Hematopoietic multipotent progenitor cell treated with erythropoietin and hydrocortisone succinate and interleukin-3 and kit ligand, for 4 days (in vitro differentiated cells): ENCODE measurements at regions not wholly inside any gene's neighbourhood (a gene's known extent, or its start where the extent isn't known, plus 50 kb on each side); places are given as distances from the start of the nearest gene placed in this dataset.
A peak's percentile ranks its signal among the peaks of the same experiment; 100 is the strongest.

Source experiments
- DNase-seq: peaks from one replicate; pipeline ENCODE4 v3.0.0-alpha.2; 2015

DNA sequence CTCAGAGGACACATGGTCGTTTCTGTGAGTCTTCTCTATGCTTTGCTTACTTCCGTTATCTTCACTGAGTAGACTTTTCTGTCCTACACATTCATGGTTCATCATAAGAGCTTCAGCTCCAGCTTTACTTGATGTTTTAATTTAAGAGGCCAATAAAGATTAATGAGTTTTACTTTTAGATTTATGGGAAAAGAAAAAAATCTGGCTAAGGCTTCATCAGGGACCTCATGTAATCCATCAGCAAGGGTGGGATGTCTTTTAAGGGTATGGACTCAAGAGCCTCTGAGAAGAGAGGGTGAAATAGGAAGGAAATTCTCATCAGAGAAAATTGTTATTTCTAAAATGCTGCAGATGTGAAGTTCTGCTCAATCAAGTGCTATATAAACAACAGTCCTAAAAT is 963.0 kb upstream of the RAG2 start:
- no peak for DNase-seq

DNA sequence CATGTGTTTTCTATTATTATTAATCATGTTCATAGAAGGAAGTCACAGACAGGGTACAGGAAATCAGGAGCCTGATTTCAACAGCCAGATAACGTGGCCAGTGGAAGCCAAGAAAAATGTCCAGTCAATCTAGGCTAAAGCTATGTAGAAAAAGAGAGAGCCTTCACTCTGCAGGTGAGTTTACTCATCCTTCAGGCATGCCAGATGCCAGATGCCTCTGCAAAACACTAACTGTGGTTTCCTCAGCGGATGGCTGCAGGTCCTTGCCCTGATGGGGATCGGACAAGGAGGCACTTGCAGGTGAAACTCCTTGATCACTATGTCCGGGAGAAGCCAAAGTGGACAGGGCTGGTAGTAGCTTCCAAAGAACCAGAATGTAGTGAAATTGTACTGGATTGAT is 962.3 kb upstream of the RAG2 start:
- peak; percentile 8 for DNase-seq

DNA sequence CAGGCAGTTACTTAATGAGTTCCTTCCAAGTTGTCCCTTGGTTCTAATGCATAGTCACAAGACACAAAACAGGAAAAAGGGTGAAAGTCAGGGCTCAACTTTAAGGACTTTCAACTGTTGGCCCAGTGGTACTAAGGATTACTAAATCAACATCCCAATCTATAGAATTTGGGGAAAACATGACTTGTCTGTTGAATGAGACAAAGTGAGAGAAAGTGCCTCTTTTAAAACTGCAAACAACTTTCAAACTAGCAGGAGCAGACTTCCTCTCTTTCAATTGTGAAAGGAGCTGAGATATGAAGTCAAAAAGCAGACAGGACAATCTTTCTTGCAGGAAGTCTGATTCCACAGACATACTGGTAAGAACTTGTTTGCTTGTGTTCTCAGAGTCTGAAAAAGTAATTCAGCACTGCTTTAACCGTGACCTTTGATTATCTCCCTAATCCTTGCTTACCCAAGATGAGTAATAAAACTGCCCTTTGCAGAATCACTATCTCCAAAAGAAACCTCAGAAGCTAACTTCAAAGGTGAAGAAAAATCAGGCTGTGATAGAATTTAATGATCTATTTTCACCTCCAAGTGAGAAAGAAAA is 960.7 kb upstream of the RAG2 start:
- DNase-seq = peak; percentile 25

DNA sequence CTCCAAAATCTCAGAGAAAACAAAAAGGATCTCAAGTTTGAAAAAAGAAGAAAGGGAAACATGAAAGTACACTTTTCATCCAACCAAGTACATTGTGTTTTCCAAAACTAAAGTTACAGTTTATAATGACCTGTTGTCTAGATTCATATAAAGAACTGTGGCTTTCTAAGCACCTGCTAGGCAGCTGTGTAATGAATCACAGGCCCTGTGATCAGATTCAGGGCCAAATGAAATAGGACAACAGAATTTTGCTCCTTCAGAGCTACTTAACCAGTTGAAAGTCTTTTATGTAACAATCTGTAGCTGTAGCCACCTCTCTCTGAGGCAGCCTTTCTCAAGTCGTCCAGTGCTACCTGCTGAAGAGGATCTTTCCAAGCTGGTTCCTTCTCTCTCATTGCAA is 960.0 kb upstream of the RAG2 start:
- no peak for DNase-seq

DNA sequence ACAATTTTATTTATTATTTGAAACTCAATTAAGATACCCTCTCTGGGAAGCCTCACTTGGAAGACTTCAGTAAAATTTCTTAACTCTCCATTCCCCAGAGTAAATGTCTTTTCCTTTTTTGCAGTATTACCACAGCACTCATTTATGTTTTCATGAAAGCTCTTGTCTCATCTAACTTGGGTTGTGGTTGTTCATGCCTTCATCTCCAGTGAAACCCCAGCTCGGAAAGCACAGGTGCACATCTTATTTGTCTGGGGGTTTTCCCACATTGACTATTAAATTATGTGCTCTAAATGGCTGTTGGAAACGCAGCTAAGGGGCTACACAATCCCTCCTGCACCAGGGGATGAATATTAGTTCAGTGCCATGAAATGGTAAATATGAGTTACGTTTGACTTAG is 954.2 kb upstream of the RAG2 start:
- no peak for DNase-seq

DNA sequence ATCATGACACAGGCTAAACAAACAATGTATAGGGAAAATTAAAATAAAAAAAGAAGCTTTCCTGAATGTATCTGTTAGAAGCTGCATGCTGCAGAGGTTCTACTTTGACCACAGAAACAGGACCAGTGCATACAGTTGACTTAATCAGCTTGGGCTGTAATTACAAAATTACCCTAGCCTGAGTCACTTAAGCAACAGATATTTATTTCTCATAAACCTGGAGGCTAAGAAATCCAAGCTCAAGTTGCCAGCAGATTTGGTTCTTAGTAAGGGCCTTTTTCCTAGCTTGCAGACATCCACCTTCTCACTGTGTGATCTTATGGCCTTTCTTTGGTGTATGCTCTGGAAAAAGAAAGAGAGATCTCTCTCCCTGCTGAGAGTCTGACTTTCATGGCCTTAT is 946.5 kb upstream of the RAG2 start:
- DNase-seq = no peak

- no peak for DNase-seq
Observed at GRCh38 chr11:37533830-37534229, 935.8 kb upstream of the RAG2 start.

- peak; percentile 7 for DNase-seq
Observed at GRCh38 chr11:37533087-37533486, 935.1 kb upstream of the RAG2 start.

DNA sequence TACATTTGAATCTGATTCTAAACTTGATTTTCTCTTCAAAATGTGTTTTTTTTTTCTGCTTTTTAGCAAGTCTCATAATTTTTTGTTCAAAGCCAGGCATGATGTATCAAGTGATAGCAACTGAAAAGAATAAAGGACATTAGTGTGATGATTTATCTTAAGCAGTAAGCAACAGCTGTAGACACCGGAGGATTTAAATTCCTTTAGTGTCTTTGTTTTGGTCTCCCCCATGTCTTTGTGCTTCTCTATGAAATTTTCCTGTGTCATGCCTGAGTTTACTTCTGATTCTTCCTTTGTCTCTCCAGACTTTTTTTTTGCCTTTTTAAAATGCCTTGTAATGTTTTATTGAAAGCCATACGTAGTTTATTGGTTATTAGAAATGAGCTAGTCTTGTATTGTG is 934.2 kb upstream of the RAG2 start:
- DNase-seq = no peak

DNA sequence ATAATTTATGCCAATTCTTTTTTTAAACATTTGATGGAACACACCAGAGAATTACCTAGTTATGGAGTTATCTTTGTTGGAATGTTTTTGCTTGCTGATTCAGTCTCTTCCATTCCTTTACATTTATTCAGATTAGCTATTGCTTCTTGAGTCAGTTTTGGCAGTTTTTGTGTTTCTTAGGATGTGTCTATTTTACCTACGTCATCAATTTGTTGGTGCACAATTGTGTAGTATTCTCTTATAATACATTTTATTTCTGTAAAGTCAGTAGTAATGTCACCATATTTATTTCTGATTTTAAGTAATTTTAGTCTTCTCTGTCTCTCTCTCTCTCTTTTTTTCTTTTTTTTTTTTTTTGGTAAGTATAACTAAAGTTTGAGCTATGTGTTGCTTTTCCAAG is 929.5 kb upstream of the RAG2 start:
- DNase-seq = no peak

DNA sequence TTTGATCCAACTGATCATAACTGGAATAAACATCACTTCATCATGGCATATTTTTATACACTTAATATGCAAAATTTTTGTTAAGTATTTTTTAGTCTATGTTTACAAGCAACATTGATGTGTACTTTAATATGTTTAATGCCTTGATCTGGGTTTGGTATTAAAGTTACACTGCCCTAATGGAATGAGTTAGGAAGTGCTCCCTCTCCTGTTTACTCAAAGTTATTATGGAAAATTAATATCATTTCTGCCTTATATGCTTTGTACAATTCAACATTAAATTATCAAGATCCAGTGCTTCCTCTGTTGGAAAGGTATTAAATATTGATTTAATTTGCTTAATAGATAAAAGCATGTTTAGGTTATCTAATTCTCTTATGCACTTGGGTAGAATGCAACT is 927.3 kb upstream of the RAG2 start:
- no peak for DNase-seq

DNA sequence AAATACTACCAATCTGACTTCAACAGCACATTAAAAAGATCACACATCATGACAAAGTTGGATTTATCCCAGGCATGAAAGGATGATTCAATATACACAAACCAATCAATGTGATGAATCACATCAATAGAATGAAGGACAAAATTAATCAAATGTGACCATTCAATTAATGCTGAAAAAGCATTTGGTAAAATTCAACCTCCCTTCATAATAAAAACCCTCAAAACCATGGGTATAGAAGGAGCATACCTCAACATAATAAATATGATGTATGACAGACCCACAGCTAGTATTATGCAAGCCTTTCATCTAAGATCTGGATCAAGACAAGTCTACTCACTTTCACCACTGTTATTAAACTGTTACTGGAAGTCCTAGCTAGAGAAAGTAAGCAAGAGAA is 921.7 kb upstream of the RAG2 start:
- no peak for DNase-seq

GRCh38 chr11:37512156-37512780 is 914.2 kb upstream of the RAG2 start:
- DNase-seq = no peak

DNA sequence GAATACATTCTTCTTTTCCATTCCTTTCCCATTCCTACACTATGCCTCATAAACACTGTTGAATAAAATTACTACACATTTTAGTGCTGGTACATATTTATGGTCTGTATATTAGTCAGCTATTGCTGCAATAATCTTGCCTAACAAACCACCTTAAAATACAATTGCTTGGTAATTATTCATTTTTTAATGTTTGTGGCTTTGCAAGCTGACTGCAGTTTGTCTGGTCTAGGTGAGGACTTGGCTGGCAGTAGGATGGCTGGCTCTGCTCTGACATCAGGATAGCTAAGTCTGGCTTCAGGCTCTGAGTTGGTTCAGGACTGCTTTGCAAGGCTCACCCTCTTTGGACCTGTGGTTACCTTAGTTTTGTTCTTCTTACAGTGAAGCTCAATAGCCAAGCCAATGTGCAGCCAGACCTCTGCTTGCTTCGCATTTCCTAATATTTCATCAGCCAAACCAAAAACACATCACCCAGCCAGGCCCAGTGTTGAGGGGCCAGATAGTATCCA is 913.4 kb upstream of the RAG2 start:
- DNase-seq = peak; percentile 28

GRCh38 chr11:37509506-37509905 is 911.5 kb upstream of the RAG2 start:
- DNase-seq = no peak

DNA sequence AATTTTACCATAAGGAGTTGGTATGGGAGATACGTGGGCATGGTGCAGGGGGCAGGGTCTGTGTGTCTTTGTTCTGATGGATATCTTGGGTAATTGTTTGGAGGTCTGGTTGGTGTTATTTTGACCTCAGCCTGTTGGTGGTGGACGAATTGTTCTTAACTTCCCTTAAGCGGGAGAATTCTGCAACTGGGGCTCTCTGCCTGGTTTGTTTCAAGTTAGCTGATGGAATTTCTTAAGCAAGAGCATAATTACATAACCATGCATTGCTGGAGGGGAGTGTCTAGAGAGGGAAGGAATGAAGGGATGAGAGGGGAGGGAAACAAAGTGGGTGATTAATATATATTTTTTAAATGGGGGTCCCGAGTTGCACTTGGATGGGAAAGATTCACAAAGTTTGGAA is 908.5 kb upstream of the RAG2 start:
- peak; percentile 13 for DNase-seq

DNA sequence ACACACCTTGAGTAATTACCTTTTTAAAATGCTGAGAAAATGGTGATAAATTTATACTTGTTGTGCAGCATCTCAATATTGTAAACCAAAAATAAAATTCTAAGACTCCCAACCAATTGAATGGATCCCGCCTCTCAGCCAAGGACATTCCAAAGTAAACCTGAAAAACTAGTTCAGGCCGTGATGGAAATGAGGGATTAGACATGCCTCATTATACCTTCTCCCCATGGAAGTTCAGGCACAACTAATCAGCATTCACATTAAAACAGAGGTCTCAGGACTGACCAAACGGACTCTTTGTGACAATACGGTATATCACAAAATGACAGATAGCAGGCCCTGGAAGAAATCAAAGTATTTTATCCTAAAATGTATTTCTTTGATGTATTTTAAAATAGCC is 907.4 kb upstream of the RAG2 start:
- no peak for DNase-seq

DNA sequence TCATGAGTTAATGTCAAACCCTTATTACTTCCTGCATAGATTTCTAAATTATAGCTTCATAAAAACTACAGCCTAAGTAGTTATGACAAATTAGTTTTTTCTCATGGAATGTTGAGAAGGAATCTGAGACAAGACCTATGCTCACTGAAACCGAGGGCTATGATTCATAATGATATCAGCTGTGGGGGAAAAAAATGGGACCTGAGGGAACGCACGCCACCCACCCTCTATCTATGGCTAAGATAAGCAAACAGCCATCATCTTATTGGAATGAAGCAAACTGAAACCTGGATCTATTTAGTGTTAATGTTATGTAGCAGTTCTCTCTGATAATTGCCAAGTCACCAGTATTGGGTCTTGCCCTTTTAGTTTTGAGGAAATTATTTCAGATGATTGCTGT is 906.9 kb upstream of the RAG2 start:
- no peak for DNase-seq

- DNase-seq = peak; percentile 12
Observed at GRCh38 chr11:37504060-37504611, 906.1 kb upstream of the RAG2 start.

- DNase-seq = no peak
Observed at GRCh38 chr11:37503411-37504059, 905.5 kb upstream of the RAG2 start.

DNA sequence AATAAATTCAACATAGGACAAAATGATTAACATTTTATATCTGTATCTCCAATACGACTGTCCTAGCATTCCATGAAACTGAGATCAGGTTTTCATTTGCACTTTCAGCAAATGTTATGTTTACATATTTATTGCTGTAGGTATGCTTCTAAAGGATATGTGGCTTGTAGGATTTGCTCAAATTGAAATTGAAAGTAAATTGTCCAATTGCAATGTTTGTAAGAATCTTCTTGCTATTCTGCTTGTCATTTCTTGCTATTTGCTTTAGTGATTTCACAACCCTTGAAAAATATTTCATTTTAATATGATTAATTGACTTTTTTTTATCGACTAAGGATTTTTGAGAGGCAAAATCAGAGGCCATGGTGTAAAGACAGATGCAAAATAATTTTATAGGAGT is 904.2 kb upstream of the RAG2 start:
- DNase-seq = no peak

- no peak for DNase-seq
Observed at GRCh38 chr11:37500425-37500824, 902.4 kb upstream of the RAG2 start.

- no peak for DNase-seq
Observed at GRCh38 chr11:37497326-37497725, 899.3 kb upstream of the RAG2 start.

DNA sequence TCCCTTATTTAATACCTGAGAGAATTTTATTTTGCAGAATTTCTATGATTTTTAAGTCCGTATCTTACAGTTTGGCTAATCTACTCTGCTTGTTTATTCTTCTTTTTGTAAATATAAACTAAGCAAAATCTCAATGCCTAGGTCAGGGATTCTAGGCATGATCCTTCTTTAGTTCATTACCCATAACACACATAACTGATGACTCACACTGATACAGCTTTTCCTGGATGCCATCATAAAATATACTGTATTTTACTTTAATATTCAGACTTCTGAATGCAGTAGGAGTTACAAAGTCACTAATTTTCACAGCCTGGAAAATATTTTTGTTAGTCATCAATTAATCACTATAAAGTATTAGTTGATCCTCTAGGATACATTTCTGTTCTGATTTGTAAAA is 898.2 kb upstream of the RAG2 start:
- no peak for DNase-seq
